Stimulated activated CD4-positive, alpha-beta T cell treated with anti-CD3 and anti-CD28 coated beads, Interleukin-2, amount 100 ng/mL, for 4 hours (primary cell): ENCODE measurements at regions not wholly inside any gene's neighbourhood (a gene's known extent, or its start where the extent isn't known, plus 50 kb on each side); places are given as distances from the start of the nearest gene placed in this dataset.
"Not testable (repeated sequence)": the region's sequence is repeated elsewhere in the genome, so short reads cannot be mapped to it uniquely, and the experiment has no call there.

Experiments used
- DNase-seq: peaks from one replicate; pipeline ENCODE4 v3.0.0-alpha.2; 2020; ENCODE audit warnings: low read depth

GRCh38 chrX:22534643-22535042 lies 261.9 kb downstream of the CBLL2 start:
- no peak for DNase-seq

GRCh38 chrX:22536746-22537304 lies 264.1 kb downstream of the CBLL2 start:
- DNase-seq: no peak

GRCh38 chrX:22538580-22538979 lies 265.9 kb downstream of the CBLL2 start:
- DNase-seq: no peak

GRCh38 chrX:22541926-22542325 lies 269.2 kb downstream of the CBLL2 start:
- DNase-seq: no peak

GRCh38 chrX:22542641-22543040 lies 269.9 kb downstream of the CBLL2 start:
- DNase-seq: no peak

- no peak for DNase-seq
Observed at GRCh38 chrX:22559506-22559905, 286.8 kb downstream of the CBLL2 start.

- DNase-seq: no peak
Observed at GRCh38 chrX:22575161-22575845, 302.6 kb downstream of the CBLL2 start.

GRCh38 chrX:22577181-22577580 lies 304.5 kb downstream of the CBLL2 start:
- no peak for DNase-seq

- no peak for DNase-seq
Observed at GRCh38 chrX:22585831-22586230, 313.1 kb downstream of the CBLL2 start.

- DNase-seq: no peak
Observed at GRCh38 chrX:22589845-22590244, 317.1 kb downstream of the CBLL2 start.

- DNase-seq: no peak
Observed at GRCh38 chrX:22594766-22595165, 322.1 kb downstream of the CBLL2 start.

GRCh38 chrX:22603060-22603459 lies 330.3 kb downstream of the CBLL2 start:
- no peak for DNase-seq

GRCh38 chrX:22609452-22609851 lies 336.7 kb downstream of the CBLL2 start:
- DNase-seq: not testable (repeated sequence)

- no peak for DNase-seq
Observed at GRCh38 chrX:22616867-22617266, 344.2 kb downstream of the CBLL2 start.

GRCh38 chrX:22627576-22627975 lies 354.9 kb downstream of the CBLL2 start:
- DNase-seq: no peak

- no peak for DNase-seq
Observed at GRCh38 chrX:22628275-22628674, 355.6 kb downstream of the CBLL2 start.

- no peak for DNase-seq
Observed at GRCh38 chrX:22629105-22629725, 356.5 kb downstream of the CBLL2 start.

- DNase-seq: no peak
Observed at GRCh38 chrX:22634083-22634482, 361.4 kb downstream of the CBLL2 start.

- no peak for DNase-seq
Observed at GRCh38 chrX:22634751-22635150, 362.0 kb downstream of the CBLL2 start.

GRCh38 chrX:22648281-22648680 lies 351.5 kb upstream of the DDX53 start:
- DNase-seq: no peak

- no peak for DNase-seq
Observed at GRCh38 chrX:22650691-22651090, 349.1 kb upstream of the DDX53 start.

- no peak for DNase-seq
Observed at GRCh38 chrX:22652596-22652995, 347.2 kb upstream of the DDX53 start.

GRCh38 chrX:22660756-22661155 lies 339.0 kb upstream of the DDX53 start:
- DNase-seq: no peak

GRCh38 chrX:22662776-22663175 lies 337.0 kb upstream of the DDX53 start:
- no peak for DNase-seq
